GM19395 (cell line): ENCODE measurements at regions not wholly inside any gene's neighbourhood (a gene's known extent, or its start where the extent isn't known, plus 50 kb on each side); places are given as distances from the start of the nearest gene placed in this dataset.

Experiments used
- ATAC-seq: cut with Tn5 transposase; IDR thresholded peaks from one replicate; pipeline ENCODE4 v1.9.1; 2021; ENCODE audit warnings: mild to moderate bottlenecking, moderate library complexity; ENCODE audit not compliant: unreplicated experiment

DNA sequence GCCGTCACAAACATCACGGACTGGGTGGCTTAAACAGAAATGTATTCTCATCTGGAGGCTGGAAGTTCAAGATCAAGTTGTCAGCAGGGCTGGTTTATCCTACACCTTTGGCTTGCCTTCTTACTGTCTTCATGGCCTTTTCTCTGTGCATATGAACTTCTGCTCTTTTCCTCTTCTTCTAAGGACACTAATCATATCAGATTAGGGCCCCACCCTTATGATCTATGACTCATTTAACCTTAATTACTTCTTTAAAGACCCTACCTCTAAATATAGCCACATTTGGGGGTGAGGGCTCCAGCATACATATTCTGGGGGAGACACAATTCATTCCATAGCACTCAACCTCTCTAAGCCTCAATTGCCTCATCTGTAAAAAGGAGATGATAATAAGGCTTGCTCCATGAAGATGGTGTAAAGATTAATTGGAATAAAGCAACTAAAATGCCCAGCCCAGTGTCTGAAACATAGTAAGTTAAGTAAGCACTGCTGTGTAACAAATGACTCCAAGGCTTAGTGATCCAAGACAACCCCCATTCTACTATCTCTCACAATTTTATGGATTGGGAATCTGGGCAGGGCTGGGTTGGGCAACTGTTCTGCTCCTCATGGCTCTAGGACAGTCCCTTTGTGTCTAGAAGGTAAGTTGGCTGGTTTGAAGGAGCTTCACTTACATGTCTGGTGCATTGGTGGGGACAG lies 119.8 kb downstream of the BANF2 start:
- no peak for ATAC-seq

DNA sequence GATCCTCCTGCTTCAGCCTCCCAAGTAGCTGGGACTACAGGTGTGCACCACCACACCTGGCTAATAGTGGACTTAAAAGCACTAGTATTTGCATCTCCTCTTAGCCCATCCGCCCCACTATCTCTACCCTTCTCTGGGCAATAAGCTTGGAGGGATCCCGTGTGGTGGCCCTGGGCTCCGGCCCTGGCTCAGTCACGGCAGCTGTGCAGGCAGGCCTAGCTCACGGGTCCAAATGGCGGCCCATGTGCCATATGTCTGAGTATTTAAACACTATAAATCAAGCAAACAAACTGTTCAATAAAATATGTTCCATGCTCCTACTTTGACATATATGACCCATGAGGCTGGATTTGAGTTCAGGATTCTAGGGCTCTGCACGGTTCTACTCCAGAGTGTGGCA lies 118.4 kb downstream of the BANF2 start:
- ATAC-seq, result no peak

DNA sequence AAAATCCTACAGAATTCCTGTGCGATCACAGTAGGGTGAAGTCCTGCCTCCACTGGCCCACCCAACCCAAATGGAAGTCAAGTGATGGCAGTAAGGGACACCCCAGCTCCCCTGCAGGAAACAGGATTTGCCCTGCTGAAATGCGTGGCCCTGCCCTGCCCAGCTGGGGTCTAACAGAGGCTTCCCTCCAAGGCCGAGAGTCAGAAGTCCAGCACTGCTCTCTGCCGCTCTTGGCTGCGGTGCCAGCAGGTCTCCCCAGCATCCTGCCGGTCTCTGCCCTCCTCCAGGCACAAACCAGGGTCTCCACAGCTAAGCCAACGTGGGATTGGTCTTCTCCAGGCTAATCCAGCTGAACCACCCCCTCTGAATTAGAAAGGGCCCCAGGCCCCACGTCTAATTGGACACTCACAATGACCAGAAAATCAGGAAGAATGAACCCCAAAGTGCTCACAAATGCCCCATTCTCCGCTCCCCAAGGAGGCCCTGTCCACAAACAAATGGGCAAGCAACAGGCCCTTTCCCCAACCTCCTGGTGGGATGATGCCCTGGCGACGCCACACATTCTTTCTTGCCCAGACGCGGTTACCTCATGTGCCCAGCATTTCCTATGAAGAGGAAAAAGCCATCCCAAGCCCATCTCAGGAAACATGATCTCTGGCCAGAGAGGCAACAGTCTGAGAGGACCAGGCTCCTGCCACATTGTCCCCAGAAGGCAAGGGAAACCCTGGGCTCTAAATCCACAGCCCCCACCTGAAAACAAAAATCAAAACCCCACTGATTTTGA lies 117.2 kb downstream of the BANF2 start:
- ATAC-seq, result no peak

DNA sequence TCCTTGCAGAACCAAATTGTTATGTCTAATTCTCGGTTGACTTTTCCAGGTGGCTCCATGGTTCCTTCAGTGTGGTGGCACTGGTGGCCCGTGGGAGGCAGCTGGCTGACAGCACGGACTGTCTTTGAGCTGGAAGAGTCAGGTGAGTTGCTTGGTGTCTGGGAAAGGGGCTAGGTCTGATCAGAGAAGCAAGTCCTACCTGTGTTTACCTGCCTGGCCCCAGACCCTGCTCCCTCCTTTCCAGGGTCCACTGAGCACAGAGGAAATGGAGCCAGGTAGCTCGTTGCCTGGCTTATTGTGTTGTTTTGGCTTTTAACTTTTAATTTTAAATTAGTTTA lies 111.8 kb downstream of the BANF2 start:
- no peak for ATAC-seq

DNA sequence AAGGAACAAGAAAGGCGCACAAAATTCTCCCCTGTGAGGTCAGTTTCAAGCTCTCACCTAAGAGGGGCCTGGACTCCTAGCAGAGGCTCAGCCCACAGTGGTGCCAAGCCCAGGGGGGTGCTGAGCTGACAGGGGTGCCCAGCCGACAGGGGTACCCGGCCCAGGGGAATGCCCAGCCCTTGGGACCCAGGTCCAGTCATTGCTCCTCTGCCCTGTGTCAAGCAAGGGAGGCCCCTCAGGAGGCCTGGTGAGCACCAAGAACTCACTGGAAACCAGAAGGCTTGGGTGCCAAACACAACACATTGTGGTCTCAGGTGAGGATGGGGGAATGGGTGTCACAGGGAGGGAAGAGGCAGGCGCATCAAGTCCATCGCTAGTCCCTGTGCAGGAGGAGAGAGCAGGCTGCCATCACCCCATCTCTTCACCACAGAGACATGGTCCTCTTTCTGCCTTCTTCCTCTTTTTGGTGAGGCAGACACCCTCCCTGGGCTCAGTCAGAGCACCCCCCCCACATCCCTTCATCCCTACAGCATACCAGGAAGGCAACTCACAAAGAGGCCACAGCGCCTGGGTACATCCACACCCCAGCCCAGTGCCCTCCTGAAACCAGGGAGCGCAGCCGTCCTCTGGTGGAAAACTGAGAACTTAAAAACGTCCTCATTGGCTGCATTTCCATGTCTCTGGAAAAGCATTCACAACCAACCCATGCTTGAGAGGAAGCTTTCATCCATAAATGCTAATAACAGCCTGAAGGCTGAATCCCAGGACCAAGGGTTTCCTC lies 111.3 kb downstream of the BANF2 start:
- ATAC-seq, result no peak

DNA sequence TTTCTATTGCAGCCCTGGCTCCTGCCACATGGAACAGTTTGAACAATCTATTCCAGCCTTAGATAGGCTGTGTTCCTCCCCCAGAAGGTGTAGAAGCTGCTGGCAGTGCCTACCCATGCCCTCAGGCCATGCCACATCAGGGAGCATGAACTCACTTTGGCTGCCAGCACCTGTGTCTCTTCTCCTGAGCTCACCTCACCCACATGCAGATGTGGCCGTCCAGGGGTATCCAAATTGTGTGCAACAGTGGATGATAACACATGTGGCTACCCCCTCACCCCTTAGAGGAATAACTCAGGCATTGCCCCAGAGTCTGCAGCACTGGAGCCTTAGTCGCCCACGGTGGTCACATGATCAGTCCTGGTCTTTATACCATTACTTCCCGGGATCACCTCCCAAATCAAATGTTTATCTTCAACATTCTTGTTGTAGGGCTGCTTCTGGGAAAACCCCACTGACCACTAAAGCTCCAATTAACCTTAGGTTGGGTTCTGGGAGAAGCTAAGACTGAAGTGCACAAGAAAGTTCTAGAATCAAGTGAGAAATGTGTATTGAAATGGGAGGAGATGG lies 110.4 kb downstream of the BANF2 start:
- no peak for ATAC-seq

DNA sequence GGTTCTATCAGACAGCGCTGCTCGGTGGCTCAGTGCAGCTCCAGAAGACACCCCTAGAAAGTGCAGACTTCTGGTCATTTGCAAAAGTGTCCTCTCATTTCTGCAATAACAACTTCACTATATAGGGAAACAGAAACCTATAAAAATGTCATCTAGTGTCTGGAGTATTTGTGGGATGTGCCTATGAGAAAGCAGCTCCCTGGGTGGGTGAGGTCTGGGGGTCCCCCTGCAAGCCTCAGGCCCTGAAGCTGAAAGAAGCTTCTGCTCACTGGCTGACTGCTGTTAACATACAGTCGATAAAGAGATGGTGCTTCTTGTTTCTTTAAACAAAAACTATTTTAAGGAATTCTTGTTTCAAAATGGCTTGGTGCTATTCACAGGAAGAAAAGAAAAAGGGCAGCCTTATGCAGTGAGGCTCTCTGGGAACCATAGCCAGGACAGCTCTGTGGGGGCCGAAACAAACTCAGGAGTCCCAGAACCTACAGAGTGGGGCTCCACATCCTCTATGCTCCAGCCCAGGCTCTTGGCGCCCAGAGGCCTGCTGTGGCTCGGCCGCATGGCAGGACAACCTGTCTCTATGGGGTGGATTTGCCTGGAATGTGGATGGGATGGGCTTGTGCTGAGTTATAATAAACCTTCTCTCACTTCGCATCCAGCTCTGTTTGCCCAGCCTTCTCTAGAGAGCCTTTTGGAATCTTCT lies 109.7 kb downstream of the BANF2 start:
- no peak for ATAC-seq

DNA sequence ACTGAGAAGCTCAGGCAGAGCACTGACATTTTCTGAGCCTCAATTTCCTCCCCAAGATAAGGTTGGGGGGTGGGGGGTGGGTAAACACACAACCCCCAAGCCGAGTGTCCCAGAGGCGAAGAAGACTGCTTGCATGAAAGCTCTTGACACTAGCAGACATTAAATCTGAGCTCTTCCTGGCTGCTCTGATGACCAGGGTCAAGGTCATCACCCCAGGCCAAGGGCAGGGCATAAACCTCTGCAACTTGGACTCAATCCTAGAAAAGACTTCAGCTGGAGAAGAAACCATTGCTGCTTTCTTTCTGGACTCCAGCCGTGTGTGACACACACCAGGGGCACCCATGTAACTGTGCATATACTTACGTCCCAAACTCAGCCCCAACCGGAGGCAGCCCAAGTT lies 109.0 kb downstream of the BANF2 start:
- no peak for ATAC-seq

DNA sequence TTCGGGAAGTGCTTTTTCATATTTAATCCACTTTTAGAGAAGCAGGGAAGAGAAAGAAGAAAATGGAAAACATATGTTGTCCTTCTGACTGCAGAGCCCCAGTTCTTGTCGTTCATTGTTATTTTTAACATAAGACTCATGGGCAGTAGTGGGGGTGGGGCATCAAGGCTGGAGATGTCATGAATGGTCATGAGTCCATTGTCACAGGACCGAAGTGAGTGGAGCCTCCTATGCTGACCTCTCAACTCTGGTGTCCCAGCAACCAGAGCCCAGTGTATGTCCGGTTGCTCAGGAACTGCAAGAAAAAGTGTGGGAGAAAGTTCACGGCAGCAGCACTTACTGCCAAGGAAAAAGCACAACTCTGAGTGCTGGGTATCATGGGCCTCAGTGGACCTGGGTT lies 108.6 kb downstream of the BANF2 start:
- no peak for ATAC-seq

DNA sequence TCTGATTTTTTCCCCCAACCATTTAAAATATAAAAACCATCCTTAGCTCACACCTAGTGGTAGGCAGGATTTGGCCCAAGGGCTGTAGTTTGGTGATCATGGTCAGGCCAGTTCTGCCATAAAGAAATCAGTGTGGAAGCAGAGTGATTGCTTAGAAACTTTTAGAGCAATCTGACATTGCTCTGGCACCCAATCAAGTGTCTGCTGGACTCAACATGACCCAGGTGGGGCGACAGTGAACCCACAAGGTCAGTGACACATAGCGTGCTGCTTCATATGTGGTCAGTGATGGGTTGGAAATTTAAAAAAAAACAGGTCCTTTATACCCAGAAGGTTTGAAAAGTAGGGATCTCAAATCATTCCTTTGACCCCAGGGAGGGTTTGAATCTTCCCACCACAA lies 107.9 kb downstream of the BANF2 start:
- ATAC-seq, result no peak

DNA sequence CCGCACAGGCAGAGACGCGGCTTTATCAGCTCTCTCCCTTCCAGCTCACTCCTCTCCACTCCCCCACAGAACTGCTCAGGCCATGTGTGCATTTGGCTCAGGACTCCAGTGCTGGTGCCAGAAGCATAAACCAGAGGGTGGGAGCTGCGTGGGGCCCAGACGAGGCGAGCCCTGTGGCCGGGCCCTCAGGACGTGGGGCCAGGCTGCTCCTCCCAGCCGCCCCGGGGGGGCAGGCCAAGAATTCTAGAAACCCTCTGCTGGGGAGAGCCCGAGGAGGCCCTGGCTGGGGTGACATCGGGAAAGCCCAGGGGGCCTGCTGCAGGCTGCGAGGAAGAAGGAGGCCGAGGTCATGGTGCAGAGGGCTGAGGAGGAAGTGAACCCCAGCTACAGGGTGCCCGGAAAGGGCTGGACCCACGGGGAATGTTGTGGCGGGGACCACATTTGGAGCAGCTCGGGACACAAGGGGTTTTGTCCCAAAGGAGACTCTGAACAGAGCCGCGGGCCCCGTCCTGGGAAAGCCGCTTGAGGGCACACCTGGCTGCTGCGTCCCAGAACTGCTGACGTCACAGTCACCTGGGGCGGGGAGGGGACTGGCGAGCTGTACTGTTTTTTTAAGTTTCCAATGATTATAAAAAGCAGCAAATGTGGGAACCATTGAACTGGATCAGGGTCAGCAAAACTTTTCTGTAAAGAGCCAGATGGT lies 107.1 kb downstream of the BANF2 start:
- no peak for ATAC-seq

DNA sequence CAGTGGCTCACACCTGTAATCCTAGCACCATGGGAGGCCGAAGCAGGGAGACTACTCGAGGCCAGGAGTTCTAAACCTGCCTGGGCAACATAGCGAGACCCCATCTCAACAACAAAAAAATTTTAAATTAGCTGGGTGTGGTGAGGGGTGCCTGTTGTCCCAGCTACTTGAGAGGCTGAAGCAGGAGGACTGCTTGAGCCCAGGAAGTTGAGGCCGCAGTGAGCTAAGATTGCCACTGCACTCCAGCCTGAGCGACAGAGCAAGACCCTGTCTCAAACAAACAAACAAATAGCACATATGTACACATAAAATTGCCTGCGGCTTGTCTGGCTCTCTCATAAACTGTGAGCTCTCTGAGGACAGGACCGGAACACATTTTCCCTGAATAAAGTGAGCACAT lies 106.3 kb downstream of the BANF2 start:
- ATAC-seq, result no peak

DNA sequence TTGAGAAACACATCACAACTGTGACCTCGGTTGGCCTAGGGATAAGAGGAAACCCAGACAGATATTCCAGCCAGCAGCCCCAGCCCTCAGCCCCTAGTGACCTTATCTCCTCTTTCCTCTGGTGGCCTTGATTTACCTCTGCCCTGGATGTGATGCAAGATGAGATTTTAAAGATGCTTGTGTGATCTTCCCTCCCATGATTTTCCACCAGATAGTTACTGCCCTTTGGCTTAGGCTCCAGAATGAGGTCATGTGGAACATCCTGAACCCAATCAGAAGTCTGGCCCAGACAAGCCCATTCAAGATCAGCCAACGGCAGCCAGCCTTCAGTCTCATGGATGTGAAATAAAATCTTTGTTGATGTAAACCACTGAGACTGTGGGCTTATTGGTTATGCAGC lies 104.0 kb downstream of the BANF2 start:
- no peak for ATAC-seq

DNA sequence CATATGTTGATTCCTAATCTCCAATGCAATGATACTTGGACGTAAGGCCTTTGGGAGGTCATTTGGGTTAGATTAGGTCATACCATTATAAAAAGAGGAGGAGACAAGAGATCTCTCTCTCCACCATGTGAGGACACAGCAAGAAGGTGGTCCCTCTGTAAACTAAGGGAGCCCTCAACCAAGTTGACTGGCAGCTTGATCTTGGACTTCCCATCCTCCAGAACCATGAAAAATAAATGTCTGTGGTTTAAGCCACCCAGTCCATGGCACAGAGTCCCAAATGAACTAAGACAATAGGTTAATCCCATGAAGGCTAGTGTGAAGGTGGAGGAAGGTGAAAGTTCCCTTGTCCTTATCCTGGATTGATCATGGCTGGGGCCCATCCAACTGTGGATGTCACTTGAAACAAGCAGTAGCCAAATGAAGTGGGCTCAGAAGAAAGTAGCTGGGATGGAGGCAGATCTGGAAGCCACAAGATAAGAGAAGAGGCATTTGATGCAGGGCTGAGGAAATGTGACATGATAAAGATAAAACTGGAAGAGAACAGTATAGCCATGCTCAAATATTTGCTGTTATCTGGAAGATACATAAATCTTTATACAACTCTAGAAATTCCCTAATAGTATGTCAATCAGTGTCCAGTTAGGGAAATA lies 99.9 kb downstream of the BANF2 start:
- no peak for ATAC-seq

DNA sequence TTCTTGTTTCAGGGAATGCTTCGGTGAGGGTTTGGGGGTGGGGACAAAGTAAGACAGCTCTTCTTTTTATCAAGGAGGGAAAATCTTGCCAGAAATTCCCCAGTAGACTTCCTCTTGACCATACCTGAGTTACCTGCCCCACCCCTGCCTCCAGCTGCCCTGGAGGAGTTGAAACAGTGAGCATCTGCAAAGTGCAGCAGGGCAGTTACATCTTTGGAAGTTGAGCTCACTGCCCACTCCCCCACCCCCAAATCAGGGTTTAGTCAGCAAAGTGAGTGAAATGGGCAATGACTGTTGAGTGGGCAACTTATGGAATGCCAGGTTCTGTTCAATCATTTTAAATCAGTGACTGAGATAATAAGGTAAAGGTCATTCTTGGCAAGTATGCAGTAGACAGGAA lies 98.8 kb downstream of the BANF2 start:
- no peak for ATAC-seq

DNA sequence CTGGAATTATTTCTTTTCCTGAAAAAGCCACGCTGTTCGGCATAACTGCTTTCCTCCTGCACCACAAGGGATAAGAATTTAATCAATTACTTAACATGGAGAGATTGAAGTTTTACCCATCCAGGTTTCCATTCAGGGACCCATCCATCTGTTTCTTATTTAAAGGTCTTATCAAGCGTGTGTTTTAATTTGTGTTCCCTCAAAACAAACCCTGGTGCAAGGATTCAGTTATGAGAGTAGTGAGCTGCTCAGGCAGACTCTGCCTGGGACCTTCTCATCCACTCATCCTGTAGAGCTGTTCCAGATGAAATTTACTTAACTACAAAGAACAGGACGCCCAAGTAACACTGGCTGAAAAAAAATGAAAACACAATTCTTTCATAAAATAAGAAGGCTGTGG lies 97.8 kb downstream of the BANF2 start:
- no peak for ATAC-seq

DNA sequence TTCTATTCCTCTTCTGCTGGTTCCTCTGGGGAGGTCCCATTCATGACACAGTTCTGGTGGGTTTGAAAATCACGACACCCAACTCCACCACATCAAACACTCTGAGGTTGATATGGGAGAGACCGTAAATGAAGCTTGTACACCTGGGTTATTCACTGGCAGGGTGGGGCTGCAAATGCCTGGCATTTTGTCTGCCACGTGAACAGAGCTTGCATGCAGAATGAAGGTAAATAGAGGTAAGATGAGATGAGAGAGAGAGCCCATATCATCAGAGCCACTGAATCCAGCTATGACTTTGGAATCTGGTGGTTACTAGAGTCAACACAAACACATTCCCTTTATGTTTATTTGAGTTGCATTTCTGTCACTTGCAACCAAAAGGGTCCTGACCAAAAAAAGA lies 97.4 kb downstream of the BANF2 start:
- no peak for ATAC-seq

DNA sequence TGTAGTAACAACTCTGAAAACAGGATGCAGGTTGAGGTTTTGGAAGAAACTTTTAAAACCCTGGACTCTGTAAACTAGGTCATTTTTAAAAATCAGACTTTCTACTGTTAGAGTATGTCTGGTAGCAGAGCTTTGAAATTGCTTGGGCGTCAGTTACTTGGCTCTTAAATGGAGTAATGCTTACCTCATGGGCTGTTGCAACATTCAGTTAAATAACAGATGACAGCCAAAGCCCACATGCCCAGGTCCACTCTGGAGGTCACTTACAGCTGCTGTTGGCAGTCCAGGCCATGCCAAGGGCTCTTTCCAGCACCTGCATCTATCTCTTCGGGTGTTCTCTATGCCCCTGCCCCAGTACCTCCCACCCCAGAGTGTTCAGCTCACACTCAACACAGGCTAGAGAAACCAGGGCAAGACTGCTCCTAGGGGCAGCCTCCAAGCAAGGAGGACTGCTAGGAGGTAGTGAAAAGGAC lies 96.4 kb downstream of the BANF2 start:
- no peak for ATAC-seq

DNA sequence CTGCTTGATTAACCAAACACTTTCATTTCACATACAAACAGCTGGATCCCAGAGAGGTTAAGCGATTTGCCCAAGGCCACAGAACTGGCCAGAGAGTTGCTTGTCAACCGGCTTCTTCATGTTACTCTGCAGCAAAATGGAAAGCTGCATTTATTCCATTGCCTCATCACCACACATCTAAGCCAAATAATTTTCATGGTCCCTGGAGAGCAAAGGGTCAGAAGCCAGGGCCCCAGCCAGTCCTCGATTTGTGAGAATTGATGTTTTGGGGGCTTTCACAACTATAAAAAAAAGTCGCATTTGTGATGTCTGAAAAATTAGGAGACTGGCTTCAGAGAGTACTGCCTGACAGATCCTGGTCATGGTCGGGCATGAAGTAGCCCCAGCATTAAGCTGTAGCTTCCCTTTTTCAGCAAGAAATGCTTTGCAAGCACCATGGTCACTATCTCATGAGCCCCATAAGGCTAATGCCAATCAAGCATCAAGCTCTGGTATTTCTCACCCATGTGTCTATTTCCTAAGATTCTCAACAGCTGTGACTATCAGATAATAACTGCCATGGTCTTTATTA lies 95.8 kb downstream of the BANF2 start:
- no peak for ATAC-seq
